ENCODE measurements at regions not wholly inside any gene's neighbourhood (a gene's known extent, or its start where the extent isn't known, plus 50 kb on each side); places are given as distances from the start of the nearest gene placed in this dataset.

DNA sequence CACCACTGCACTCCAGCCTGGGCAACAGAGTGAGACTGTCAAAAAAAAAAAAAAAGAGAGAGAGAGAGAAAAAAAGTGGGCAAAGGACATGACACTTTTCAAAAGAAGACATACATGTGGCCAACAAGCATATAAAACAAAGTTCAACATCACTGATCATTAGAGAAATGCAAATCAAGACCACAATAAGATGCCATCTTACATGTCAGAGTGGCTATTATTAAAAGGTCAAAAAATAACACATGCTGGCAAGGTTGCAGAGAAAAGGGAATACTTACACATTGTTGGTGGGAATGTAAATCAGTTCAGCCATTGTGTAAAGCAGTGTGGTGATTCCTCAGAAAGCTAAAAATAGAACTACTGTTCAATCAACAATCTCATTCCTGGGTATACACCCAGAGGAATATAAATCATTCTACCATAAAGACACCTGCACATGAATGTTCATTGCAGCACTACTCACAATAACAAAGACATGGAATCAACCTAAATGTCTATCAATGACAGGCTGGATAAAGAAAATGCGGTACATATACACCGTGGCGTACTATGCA is 94.9 kb upstream of the TRIM2 start:
- no peaks in the 10 kb centered on the region for H3K4me1 Mint-ChIP-seq (ENCODE audit: low read depth)
- H3K27me3 Mint-ChIP-seq (ENCODE audit: insufficient read depth), result peaks cover 33% of the 10 kb centered on the region
- H3K36me3 Mint-ChIP-seq (ENCODE audit: low read depth), result no peaks in the 10 kb centered on the region
- H3K4me3 Mint-ChIP-seq, result no peak overlapping the region
- no peaks in the 10 kb centered on the region; the same call in 1 of the 2 replicates for H3K9me3 Mint-ChIP-seq
- no peak overlapping the region for H3K27ac Mint-ChIP-seq
- TF ChIP-seq CTCF (IDR thresholded peaks at IDR 0.05), result no peak
- DNase-seq, result no peak

DNA sequence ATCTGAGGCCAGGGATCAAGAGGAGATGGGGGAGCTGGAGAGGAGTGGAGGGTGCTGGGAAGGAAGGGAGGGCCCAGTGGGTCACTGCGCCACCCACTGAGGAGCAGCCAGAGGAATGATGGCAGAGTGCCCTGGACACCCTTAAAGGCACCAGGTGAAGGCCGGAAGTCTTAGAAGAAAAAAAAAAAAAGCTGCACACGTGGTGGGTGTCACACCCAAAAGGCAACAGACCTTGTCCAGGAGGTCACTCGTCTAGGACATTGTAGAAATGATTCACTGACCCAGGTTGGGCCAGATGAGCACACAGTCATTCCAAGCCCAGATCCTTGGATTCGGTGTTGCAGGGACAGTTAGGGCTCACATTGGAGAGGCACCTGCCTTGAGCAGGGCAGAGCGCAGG is 93.5 kb upstream of the TRIM2 start:
- H3K9me3 Mint-ChIP-seq, result no peaks in the 10 kb centered on the region; the same call in 1 of the 2 replicates
- no peaks in the 10 kb centered on the region for H3K36me3 Mint-ChIP-seq (ENCODE audit: low read depth)
- H3K4me1 Mint-ChIP-seq (ENCODE audit: low read depth), result no peaks in the 10 kb centered on the region
- peaks cover 23% of the 10 kb centered on the region for H3K27me3 Mint-ChIP-seq (ENCODE audit: insufficient read depth)
- no peak overlapping the region for H3K4me3 Mint-ChIP-seq
- TF ChIP-seq CTCF (IDR thresholded peaks at IDR 0.05), result no peak
- no peak overlapping the region for H3K27ac Mint-ChIP-seq
- DNase-seq, result no peak

- Mint-ChIP-seq H3K27ac (no peak overlapping the region), H3K4me3 (no peak overlapping the region), H3K27me3 (ENCODE audit: insufficient read depth) (peaks cover 22% of the 10 kb centered on the region), H3K36me3 (ENCODE audit: low read depth) (no peaks in the 10 kb centered on the region), H3K4me1 (ENCODE audit: low read depth) (no peaks in the 10 kb centered on the region), H3K9me3 (no peaks in the 10 kb centered on the region)
- DNase-seq, result no peak
- TF ChIP-seq CTCF (IDR thresholded peaks at IDR 0.05), result no peak
Measured at GRCh38 chr4:153111426-153112040, 92.7 kb upstream of the TRIM2 start.

GRCh38 chr4:153112041-153112441 is 92.2 kb upstream of the TRIM2 start:
- Mint-ChIP-seq H3K9me3 (no peaks in the 10 kb centered on the region), H3K36me3 (ENCODE audit: low read depth) (no peaks in the 10 kb centered on the region), H3K4me3 (no peak overlapping the region), H3K4me1 (ENCODE audit: low read depth) (no peaks in the 10 kb centered on the region), H3K27me3 (ENCODE audit: insufficient read depth) (peaks cover 20% of the 10 kb centered on the region), H3K27ac (no peak overlapping the region)
- no peak for TF ChIP-seq CTCF (IDR thresholded peaks at IDR 0.05)
- no peak for DNase-seq

GRCh38 chr4:153113061-153113837 is 91.0 kb upstream of the TRIM2 start:
- DNase-seq, result no peak
- no peak overlapping the region for H3K4me3 Mint-ChIP-seq
- peaks cover 12% of the 10 kb centered on the region for H3K27me3 Mint-ChIP-seq (ENCODE audit: insufficient read depth)
- H3K9me3 Mint-ChIP-seq, result no peaks in the 10 kb centered on the region
- TF ChIP-seq CTCF (IDR thresholded peaks at IDR 0.05), result no peak
- no peaks in the 10 kb centered on the region for H3K36me3 Mint-ChIP-seq (ENCODE audit: low read depth)
- no peaks in the 10 kb centered on the region for H3K4me1 Mint-ChIP-seq (ENCODE audit: low read depth)
- H3K27ac Mint-ChIP-seq, result no peak overlapping the region
